HepG2 (cell line): ENCODE measurements at regions not wholly inside any gene's neighbourhood (a gene's known extent, or its start where the extent isn't known, plus 50 kb on each side); places are given as distances from the start of the nearest gene placed in this dataset.

ENCODE experiments used
- CAMTA2 ChIP-seq: sonication (generic); formaldehyde crosslinking; IDR thresholded peaks from 2 replicates; pipeline ENCODE4 v1.4.0; 2020; ENCODE audit warnings: mild to moderate bottlenecking, missing genetic modification reagents, borderline replicate concordance
- DR1 ChIP-seq: sonication (generic); formaldehyde crosslinking; IDR thresholded peaks from 2 replicates; pipeline ENCODE4 v1.8.0; 2021; ENCODE audit warnings: mild to moderate bottlenecking, missing genetic modification reagents, inconsistent platforms
- EZH2 ChIP-seq: conservative IDR thresholded peaks from 2 replicates; pipeline ENCODE4 v1.6.1; 2012; ENCODE audit warnings: mild to moderate bottlenecking, low read depth, low read length, moderate library complexity
- GABPB1 ChIP-seq: IDR thresholded peaks from 2 replicates; pipeline ENCODE4 v1.6.1; 2016; ENCODE audit warnings: mild to moderate bottlenecking, missing genetic modification reagents, moderate library complexity, missing compliant biosample characterization
- GTF2F1 ChIP-seq: fragments of 150-350 bp; IDR thresholded peaks from 2 replicates; pipeline ENCODE4 v1.6.1; 2014; ENCODE audit warnings: low read length
- HOXA3 ChIP-seq: sonication (generic); formaldehyde crosslinking; IDR thresholded peaks from 2 replicates; pipeline ENCODE4 v1.5.0; 2020; ENCODE audit warnings: missing genetic modification reagents
- KDM1A ChIP-seq: IDR thresholded peaks from 2 replicates; pipeline ENCODE4 v1.6.1; 2016; ENCODE audit warnings: missing compliant biosample characterization
- KLF15 ChIP-seq: sonication (generic); formaldehyde crosslinking; IDR thresholded peaks from 2 replicates; pipeline ENCODE4 v1.8.1; 2023; ENCODE audit warnings: borderline replicate concordance, mild to moderate bottlenecking, inconsistent platforms, missing genetic modification reagents, mixed read lengths
- MXI1 ChIP-seq: IDR thresholded peaks from 3 replicates; pipeline ENCODE4 v1.6.1; 2012; ENCODE audit warnings: low read depth, low read length, inconsistent platforms, borderline replicate concordance
- NKX3-1 ChIP-seq: sonication (generic); formaldehyde crosslinking; IDR thresholded peaks from 2 replicates; pipeline ENCODE4 v1.5.0; 2020; ENCODE audit warnings: missing genetic modification reagents
- PHF5A ChIP-seq: IDR thresholded peaks from one replicate; pipeline ENCODE4 v1.6.1; 2018; ENCODE audit warnings: low read depth, missing genetic modification reagents; ENCODE audit not compliant: unreplicated experiment
- SATB2 ChIP-seq: sonication (generic); formaldehyde crosslinking; IDR thresholded peaks from 2 replicates; pipeline ENCODE4 v1.5.0; 2020; ENCODE audit warnings: missing genetic modification reagents
- TOPORS ChIP-seq: sonication (generic); formaldehyde crosslinking; IDR thresholded peaks from 2 replicates; pipeline ENCODE4 v1.8.0; 2023; ENCODE audit warnings: mild to moderate bottlenecking, missing genetic modification reagents
- YEATS2 ChIP-seq: sonication (generic); formaldehyde crosslinking; IDR thresholded peaks from 2 replicates; pipeline ENCODE4 v1.4.0; 2020; ENCODE audit warnings: missing genetic modification reagents, borderline replicate concordance
- ZFP1 ChIP-seq: IDR thresholded peaks from 2 replicates; pipeline ENCODE4 v1.6.1; 2016
- ZNF143 ChIP-seq: sonication (generic); formaldehyde crosslinking; IDR thresholded peaks from 2 replicates; pipeline ENCODE4 v1.4.0; 2020; ENCODE audit warnings: missing genetic modification reagents
- ZNF160 ChIP-seq: sonication (generic); formaldehyde crosslinking; IDR thresholded peaks from 2 replicates; pipeline ENCODE4 v1.8.0; 2022; ENCODE audit warnings: mild to moderate bottlenecking, inconsistent platforms, missing genetic modification reagents
- ZNF30 ChIP-seq: sonication (generic); formaldehyde crosslinking; IDR thresholded peaks from 2 replicates; pipeline ENCODE4 v1.5.0; 2020; ENCODE audit warnings: mild to moderate bottlenecking, missing genetic modification reagents
- ZNF329 ChIP-seq: sonication (generic); formaldehyde crosslinking; IDR thresholded peaks from 2 replicates; pipeline ENCODE4 v1.9.0; 2021; ENCODE audit warnings: low read depth, mild to moderate bottlenecking, missing genetic modification reagents
- ZNF337 ChIP-seq: sonication (generic); formaldehyde crosslinking; IDR thresholded peaks from 2 replicates; pipeline ENCODE4 v1.5.1; 2020; ENCODE audit warnings: missing genetic modification reagents, low read depth, mild to moderate bottlenecking, borderline replicate concordance
- ZNF543 ChIP-seq: sonication (generic); formaldehyde crosslinking; IDR thresholded peaks from 2 replicates; pipeline ENCODE4 v1.4.0; 2020; ENCODE audit warnings: mild to moderate bottlenecking, missing genetic modification reagents
- TF ChIP-seq, protein P1 (sequence below): IDR thresholded peaks from 2 replicates; pipeline ENCODE4 v1.6.1; 2016; ENCODE audit warnings: missing genetic modification reagents, missing compliant biosample characterization
- TF ChIP-seq, protein P2 (sequence below): sonication (generic); formaldehyde crosslinking; IDR thresholded peaks from 2 replicates; pipeline ENCODE4 v1.4.0; 2020; ENCODE audit warnings: missing genetic modification reagents
- TF ChIP-seq, protein P3 (sequence below): sonication (generic); formaldehyde crosslinking; IDR thresholded peaks from 2 replicates; pipeline ENCODE4 v1.9.0; 2021; ENCODE audit warnings: missing genetic modification reagents, borderline replicate concordance
- TF ChIP-seq, protein P4 (sequence below): sonication (generic); formaldehyde crosslinking; conservative IDR thresholded peaks from 2 replicates; pipeline ENCODE4 v1.4.0; 2020; ENCODE audit warnings: missing genetic modification reagents
- TF ChIP-seq, protein P5 (sequence below): sonication (generic); formaldehyde crosslinking; IDR thresholded peaks from 2 replicates; pipeline ENCODE4 v1.4.0; 2020; ENCODE audit warnings: mild to moderate bottlenecking, missing genetic modification reagents, borderline replicate concordance

DNA sequence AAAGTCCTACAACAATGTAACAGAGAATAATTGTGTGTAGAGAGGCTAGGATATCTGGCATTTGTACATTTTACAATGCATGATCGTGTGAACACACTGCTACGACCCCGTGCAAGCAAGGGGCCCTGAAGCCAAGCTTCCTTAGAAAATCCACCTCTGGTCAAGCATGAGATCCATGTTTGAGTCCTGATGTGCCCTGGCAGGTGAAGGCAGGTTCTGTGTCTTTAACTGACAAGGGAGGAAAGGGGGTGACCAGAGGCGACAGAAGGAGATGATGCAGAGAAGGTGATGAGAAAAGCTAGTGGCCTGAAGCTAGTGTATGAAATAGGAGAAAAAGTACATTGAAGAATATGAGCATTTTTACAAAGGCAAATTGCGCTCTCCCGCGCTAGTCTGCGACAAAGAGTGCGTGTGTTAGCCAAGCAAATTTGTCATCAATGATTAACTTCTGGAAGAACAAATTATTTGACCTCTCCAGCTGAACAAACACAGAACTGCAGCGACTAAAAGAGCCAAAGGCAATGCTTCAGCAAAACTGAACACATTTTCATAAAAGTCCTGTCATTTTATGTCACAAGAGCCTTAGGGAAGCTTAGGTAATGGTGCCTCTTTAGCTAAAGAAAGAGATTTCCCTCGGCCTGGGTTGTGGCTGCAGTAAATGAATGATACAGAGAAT is 101.7 kb upstream of the DAPK1 start (continued):
- TF ChIP-seq EZH2 (no peak), YEATS2 (CRISPR knock-in tag) (peak; percentile 72; the same call in 1 of the 2 replicates), ZNF160 (CRISPR knock-in tag) (no peak), ZNF143 (CRISPR knock-in tag) (no peak), PHF5A (CRISPR knock-in tag) (no peak), KDM1A (CRISPR knock-in tag) (no peak), ZNF337 (CRISPR knock-in tag) (no peak), ZNF30 (CRISPR knock-in tag) (no peak), CAMTA2 (CRISPR knock-in tag) (no peak), DR1 (CRISPR knock-in tag) (no peak), NKX3-1 (CRISPR knock-in tag) (no peak), GABPB1 (CRISPR knock-in tag) (no peak), ZNF329 (CRISPR knock-in tag) (no peak), SATB2 (CRISPR knock-in tag) (no peak), GTF2F1 (no peak), TOPORS (no peak), KLF15 (CRISPR knock-in tag) (no peak), ZFP1 (CRISPR knock-in tag) (0 out of 2 replicates have a peak, but pooled peaks have one; percentile 58), HOXA3 (CRISPR knock-in tag) (peak; percentile 42; the same call in 1 of the 2 replicates), ZNF543 (CRISPR knock-in tag) (no peak), MXI1 (peak; percentile 44; the same call in 1 of the 3 replicates)
- TF ChIP-seq, protein P1, sequence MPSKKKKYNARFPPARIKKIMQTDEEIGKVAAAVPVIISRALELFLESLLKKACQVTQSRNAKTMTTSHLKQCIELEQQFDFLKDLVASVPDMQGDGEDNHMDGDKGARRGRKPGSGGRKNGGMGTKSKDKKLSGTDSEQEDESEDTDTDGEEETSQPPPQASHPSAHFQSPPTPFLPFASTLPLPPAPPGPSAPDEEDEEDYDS (CRISPR knock-in tag) = no peak; the same call in 1 of the 2 replicates
- TF ChIP-seq, protein P2, sequence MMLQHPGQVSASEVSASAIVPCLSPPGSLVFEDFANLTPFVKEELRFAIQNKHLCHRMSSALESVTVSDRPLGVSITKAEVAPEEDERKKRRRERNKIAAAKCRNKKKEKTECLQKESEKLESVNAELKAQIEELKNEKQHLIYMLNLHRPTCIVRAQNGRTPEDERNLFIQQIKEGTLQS (CRISPR knock-in tag) = no peak
- TF ChIP-seq, protein P3, sequence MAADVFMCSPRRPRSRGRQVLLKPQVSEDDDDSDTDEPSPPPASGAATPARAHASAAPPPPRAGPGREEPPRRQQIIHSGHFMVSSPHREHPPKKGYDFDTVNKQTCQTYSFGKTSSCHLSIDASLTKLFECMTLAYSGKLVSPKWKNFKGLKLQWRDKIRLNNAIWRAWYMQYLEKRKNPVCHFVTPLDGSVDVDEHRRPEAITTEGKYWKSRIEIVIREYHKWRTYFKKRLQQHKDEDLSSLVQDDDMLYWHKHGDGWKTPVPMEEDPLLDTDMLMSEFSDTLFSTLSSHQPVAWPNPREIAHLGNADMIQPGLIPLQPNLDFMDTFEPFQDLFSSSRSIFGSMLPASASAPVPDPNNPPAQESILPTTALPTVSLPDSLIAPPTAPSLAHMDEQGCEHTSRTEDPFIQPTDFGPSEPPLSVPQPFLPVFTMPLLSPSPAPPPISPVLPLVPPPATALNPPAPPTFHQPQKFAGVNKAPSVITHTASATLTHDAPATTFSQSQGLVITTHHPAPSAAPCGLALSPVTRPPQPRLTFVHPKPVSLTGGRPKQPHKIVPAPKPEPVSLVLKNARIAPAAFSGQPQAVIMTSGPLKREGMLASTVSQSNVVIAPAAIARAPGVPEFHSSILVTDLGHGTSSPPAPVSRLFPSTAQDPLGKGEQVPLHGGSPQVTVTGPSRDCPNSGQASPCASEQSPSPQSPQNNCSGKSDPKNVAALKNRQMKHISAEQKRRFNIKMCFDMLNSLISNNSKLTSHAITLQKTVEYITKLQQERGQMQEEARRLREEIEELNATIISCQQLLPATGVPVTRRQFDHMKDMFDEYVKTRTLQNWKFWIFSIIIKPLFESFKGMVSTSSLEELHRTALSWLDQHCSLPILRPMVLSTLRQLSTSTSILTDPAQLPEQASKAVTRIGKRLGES (CRISPR knock-in tag) = no peak
- TF ChIP-seq, protein P4, sequence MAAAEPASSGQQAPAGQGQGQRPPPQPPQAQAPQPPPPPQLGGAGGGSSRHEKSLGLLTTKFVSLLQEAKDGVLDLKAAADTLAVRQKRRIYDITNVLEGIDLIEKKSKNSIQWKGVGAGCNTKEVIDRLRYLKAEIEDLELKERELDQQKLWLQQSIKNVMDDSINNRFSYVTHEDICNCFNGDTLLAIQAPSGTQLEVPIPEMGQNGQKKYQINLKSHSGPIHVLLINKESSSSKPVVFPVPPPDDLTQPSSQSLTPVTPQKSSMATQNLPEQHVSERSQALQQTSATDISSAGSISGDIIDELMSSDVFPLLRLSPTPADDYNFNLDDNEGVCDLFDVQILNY (CRISPR knock-in tag) = no peak
- TF ChIP-seq, protein P5, sequence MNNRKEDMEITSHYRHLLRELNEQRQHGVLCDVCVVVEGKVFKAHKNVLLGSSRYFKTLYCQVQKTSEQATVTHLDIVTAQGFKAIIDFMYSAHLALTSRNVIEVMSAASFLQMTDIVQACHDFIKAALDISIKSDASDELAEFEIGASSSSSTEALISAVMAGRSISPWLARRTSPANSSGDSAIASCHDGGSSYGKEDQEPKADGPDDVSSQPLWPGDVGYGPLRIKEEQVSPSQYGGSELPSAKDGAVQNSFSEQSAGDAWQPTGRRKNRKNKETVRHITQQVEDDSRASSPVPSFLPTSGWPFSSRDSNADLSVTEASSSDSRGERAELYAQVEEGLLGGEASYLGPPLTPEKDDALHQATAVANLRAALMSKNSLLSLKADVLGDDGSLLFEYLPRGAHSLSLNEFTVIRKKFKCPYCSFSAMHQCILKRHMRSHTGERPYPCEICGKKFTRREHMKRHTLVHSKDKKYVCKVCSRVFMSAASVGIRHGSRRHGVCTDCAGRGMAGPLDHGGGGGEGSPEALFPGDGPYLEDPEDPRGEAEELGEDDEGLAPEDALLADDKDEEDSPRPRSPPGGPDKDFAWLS (CRISPR knock-in tag) = no peak
